ENCODE measurements at regions not wholly inside any gene's neighbourhood (a gene's known extent, or its start where the extent isn't known, plus 50 kb on each side); places are given as distances from the start of the nearest gene placed in this dataset.

DNA sequence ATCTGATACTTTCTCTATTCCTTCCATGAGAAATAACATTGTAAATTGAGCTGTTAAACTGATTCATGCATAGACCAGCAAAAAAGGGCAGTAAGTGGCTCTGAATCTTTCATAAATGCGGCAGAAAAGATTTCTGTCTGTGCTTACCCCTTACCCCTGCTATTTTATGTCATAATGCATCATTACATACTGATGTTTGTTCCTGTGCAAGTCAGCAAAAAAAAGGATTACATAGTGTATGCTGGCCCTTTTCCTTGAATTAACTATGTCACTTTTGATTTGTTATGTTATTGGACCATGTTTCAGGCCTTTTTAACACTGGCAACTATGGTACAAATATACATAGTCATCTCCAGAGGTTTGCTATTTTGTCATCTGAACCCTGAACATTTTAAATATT, 2159.7 kb downstream of the PCDH7 start:
- TF ChIP-seq GATA2 (IDR thresholded peaks at IDR 0.05; ENCODE audit: low read depth, low read length): no peak
- TF ChIP-seq GATA3 (IDR thresholded peaks at IDR 0.05; ENCODE audit: low read depth, low read length): no peak

Data from SH-SY5Y (cell line).